PFSK-1 (cell line): ENCODE measurements at regions not wholly inside any gene's neighbourhood (a gene's known extent, or its start where the extent isn't known, plus 50 kb on each side); places are given as distances from the start of the nearest gene placed in this dataset.

ENCODE experiments used
- FOXP2 ChIP-seq: optimal IDR thresholded peaks from 2 replicates; pipeline ENCODE3; 2011; ENCODE audit warnings: borderline replicate concordance, control low read depth, inconsistent platforms; ENCODE audit not compliant: insufficient read depth; ENCODE audit errors: extremely low read length, extremely low read depth
- POLR2AphosphoS5 ChIP-seq: IDR thresholded peaks from 2 replicates; pipeline ENCODE4 v1.6.1; 2012; ENCODE audit warnings: low read depth, mild to moderate bottlenecking, control low read depth, low read length, moderate library complexity
- SIN3A ChIP-seq: IDR thresholded peaks from 2 replicates; pipeline ENCODE4 v1.6.1; 2012; ENCODE audit warnings: mild to moderate bottlenecking, low read length, moderate library complexity, borderline replicate concordance; ENCODE audit not compliant: insufficient read depth
- TAF1 ChIP-seq: IDR thresholded peaks from 2 replicates; pipeline ENCODE4 v1.6.1; 2012; ENCODE audit warnings: low read length, control low read depth, borderline replicate concordance; ENCODE audit not compliant: insufficient read depth
- TF ChIP-seq, protein P1 (sequence below), 2 experiments: IDR thresholded peaks; 2 replicates each; pipeline versions ENCODE4 v1.6.1 to v1.8.0; 2011 to 2012; ENCODE audit warnings: low read depth in 2 of 2, low read length in 2 of 2, control low read depth in 1 of 2, inconsistent platforms in 1 of 2, mild to moderate bottlenecking in 1 of 2, moderate library complexity in 1 of 2; ENCODE audit not compliant: insufficient read depth in 1 of 2

DNA sequence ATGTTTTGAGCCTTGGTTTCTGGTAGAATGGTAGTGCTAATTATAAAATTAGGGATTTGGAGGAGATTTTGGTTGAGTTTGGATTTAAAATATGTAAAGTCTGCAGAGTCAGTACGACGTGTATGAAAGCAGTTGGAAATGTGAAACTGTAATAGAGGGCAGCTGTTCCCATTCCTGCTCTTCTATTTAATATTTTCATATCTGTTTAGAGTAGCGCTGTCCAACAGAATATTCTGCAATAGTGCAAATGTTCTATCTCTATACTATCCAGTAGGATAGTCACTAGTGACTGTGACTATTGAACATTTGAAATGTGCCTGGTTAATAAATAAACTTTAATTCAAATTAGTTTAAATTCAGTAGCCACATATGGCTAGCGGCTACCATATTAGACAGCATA is 443.4 kb upstream of the SOX9 start:
- TF ChIP-seq TAF1 (no peak), SIN3A (no peak)
- TF ChIP-seq, protein P1, sequence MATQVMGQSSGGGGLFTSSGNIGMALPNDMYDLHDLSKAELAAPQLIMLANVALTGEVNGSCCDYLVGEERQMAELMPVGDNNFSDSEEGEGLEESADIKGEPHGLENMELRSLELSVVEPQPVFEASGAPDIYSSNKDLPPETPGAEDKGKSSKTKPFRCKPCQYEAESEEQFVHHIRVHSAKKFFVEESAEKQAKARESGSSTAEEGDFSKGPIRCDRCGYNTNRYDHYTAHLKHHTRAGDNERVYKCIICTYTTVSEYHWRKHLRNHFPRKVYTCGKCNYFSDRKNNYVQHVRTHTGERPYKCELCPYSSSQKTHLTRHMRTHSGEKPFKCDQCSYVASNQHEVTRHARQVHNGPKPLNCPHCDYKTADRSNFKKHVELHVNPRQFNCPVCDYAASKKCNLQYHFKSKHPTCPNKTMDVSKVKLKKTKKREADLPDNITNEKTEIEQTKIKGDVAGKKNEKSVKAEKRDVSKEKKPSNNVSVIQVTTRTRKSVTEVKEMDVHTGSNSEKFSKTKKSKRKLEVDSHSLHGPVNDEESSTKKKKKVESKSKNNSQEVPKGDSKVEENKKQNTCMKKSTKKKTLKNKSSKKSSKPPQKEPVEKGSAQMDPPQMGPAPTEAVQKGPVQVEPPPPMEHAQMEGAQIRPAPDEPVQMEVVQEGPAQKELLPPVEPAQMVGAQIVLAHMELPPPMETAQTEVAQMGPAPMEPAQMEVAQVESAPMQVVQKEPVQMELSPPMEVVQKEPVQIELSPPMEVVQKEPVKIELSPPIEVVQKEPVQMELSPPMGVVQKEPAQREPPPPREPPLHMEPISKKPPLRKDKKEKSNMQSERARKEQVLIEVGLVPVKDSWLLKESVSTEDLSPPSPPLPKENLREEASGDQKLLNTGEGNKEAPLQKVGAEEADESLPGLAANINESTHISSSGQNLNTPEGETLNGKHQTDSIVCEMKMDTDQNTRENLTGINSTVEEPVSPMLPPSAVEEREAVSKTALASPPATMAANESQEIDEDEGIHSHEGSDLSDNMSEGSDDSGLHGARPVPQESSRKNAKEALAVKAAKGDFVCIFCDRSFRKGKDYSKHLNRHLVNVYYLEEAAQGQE (IDR thresholded peaks at IDR 0.05; ENCODE audit: insufficient read depth in 1 of 2, low read depth in 2 of 2, low read length in 2 of 2) = no peak

GRCh38 chr17:71679832-71680231 is 441.0 kb upstream of the SOX9 start:
- TF ChIP-seq TAF1 (no peak), SIN3A (no peak), POLR2AphosphoS5 (no peak), FOXP2 (no peak)
- TF ChIP-seq, protein P1 (IDR thresholded peaks at IDR 0.05; ENCODE audit: insufficient read depth in 1 of 2, low read depth in 2 of 2, low read length in 2 of 2) = no peak

DNA sequence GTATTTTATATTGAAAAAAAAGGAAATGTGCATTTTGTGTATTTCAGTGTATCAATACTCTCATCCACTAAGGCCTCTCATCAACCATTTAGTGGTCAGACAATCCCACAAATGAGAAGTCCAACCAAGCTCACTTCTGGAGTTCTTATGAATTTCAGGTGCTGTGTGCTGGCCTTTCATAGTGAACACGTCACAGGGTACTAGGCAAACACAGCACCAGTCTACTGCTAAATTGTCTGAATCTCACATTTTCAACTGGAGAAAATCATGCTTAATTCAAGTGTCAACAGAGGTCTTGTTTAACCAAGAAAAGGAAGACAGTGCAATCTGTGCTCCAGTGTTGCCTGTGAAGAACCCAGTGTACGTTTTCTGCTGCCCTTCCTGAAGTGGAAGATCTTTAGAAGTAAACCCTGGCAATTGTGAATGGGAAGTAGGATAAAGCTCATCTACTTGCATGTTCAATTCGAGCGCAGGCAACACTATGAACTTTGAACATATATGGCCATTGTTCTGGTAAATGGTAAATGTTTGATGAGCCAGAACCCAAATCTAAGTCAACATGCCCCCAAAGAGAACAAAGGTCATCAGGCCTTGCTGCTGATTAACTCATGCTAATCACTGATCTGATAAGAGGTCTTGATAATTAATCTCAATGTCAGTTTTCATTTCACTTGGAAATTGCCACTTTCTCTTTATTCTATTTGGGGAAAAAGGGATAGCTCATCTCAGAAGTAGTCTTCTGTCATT is 439.2 kb upstream of the SOX9 start:
- TF ChIP-seq TAF1 (no peak), SIN3A (no peak)

DNA sequence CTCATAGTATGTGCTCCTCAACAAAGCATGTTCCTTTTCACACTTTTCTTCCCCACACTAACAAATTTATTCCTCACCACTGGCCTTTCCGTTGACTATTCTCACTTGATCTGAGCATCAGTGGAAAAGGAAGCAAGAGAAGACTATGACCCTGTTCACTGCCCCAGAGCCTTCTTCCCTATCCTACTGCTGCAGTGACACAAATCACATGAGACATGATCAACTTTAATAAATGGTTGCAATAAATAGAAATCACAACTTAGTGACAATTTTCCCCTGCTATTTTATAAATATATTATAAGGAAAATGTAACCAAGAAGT is 438.7 kb upstream of the SOX9 start:
- TF ChIP-seq, protein P1 (IDR thresholded peaks at IDR 0.05; ENCODE audit: insufficient read depth in 1 of 2, low read depth in 2 of 2, low read length in 2 of 2) = no peak
- TF ChIP-seq SIN3A (no peak), POLR2AphosphoS5 (no peak), FOXP2 (no peak), TAF1 (no peak)

DNA sequence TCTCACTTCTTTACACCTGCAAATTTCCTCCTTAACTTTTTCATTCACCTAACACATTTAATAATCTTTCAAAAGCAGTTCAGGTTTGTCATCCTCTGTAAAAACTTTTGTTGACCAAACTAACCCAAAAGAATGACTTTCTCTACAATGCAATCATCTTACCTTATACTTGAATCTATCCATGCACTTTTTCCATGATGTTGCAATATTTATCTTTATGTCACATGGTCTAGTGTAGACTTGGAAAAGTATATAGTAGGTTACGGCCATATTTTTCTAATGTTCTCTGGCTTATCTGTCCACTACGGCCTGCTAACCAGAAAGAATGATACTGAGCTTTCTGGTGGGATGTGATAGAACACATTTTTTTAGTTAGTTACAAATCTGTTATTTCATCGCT is 431.0 kb upstream of the SOX9 start:
- TF ChIP-seq TAF1 (no peak), SIN3A (no peak), POLR2AphosphoS5 (no peak), FOXP2 (no peak)
- TF ChIP-seq, protein P1 (IDR thresholded peaks at IDR 0.05; ENCODE audit: insufficient read depth in 1 of 2, low read depth in 2 of 2, low read length in 2 of 2) = no peak
